Fibroblast of skin of right quadriceps (primary cell): ENCODE measurements at regions not wholly inside any gene's neighbourhood (a gene's known extent, or its start where the extent isn't known, plus 50 kb on each side); places are given as distances from the start of the nearest gene placed in this dataset.
"Not testable (repeated sequence)": the region's sequence is repeated elsewhere in the genome, so short reads cannot be mapped to it uniquely, and the experiment has no call there.

ENCODE experiments used
- DNase-seq: peaks from one replicate; pipeline ENCODE4 v3.0.0-alpha.2; 2013

- DNase-seq: no peak
Measured at GRCh38 chr12:43245947-43246346, 306.1 kb downstream of the ADAMTS20 start.

GRCh38 chr12:43241986-43242385 lies 310.0 kb downstream of the ADAMTS20 start:
- peak; percentile 6 for DNase-seq

GRCh38 chr12:43238281-43238680 lies 313.7 kb downstream of the ADAMTS20 start:
- no peak for DNase-seq

GRCh38 chr12:43237238-43237879 lies 314.6 kb downstream of the ADAMTS20 start:
- DNase-seq: no peak

DNA sequence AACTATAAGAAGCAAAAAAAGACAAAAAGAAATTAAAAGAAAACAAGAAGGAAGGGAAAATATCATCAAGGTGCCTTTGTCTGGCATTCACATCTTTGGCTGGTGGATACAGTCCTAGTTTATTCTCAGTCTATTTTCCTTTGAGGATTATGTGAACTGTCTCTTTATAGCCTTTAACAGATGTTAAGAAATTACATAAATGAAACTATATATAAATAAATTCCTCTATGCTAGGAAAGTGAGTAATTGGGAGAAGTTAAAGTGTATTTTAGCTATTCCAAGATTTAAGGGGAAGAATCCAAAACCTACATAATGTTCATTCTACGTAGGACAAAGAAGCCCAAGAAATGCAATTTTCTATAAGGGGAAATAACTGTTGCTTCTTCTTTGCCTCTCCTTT lies 316.3 kb downstream of the ADAMTS20 start:
- no peak for DNase-seq

DNA sequence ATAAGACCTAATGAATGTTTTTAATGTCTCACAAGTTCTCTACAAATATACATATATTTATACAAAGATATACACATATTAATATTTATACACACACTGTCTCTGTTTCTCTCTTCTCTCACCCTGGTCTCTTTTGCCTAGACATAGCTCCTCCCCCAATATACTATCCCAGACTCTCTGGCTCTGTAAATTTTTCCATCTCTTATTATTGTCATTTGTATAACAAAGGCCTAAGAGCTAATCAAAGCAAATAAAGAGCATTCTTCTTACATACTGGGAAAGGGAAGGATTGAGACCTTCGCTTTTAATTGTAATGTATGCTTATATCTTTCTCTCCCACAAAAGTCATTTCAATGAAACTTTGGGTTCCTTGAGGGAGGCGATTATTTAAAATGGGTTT lies 318.1 kb downstream of the ADAMTS20 start:
- no peak for DNase-seq

GRCh38 chr12:43226151-43226550 lies 325.9 kb downstream of the ADAMTS20 start:
- no peak for DNase-seq

- not testable (repeated sequence) for DNase-seq
Measured at GRCh38 chr12:43224190-43224805, 327.7 kb downstream of the ADAMTS20 start.

DNA sequence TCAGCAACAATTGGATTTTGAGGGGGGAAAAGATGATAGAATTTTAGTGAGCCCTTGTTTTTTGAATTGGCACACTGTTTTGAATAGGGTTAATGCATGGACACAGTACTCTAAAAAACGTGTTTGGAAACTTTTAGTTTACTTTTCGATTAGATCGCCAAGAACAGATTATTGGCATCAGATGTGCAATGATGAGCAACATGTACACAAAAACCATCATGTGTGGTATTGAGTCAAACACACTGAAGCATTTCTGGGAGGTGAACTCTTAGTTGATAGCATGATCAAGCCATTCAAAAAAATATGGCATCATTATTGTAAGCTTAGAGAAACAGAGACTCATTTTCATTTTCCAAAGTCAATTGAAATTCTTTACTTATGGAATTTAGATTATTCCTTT lies 329.2 kb downstream of the ADAMTS20 start:
- no peak for DNase-seq

GRCh38 chr12:43221216-43221615 lies 330.8 kb downstream of the ADAMTS20 start:
- no peak for DNase-seq

- no peak for DNase-seq
Measured at GRCh38 chr12:43216490-43216889, 335.5 kb downstream of the ADAMTS20 start.

DNA sequence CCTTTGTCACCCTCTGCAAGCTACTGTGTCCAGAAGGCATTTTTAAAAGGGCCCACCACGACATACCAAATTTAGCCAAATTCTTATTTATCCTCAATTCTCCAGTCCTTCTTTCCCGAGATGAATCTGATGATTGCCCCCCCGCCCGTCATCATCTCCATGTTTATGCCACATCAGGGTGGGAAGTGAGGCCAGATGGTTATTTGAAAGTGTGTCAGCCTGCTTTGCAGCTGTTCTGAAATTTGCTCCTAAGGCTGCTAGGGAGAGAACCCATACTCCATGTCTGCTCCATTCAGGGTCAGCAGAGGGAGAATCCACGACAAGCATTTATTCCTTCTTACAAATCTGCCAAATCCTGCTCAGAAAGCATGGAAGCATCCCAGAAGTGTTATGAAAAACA lies 337.8 kb downstream of the ADAMTS20 start:
- no peak for DNase-seq

GRCh38 chr12:43213608-43214007 lies 338.4 kb downstream of the ADAMTS20 start:
- no peak for DNase-seq

DNA sequence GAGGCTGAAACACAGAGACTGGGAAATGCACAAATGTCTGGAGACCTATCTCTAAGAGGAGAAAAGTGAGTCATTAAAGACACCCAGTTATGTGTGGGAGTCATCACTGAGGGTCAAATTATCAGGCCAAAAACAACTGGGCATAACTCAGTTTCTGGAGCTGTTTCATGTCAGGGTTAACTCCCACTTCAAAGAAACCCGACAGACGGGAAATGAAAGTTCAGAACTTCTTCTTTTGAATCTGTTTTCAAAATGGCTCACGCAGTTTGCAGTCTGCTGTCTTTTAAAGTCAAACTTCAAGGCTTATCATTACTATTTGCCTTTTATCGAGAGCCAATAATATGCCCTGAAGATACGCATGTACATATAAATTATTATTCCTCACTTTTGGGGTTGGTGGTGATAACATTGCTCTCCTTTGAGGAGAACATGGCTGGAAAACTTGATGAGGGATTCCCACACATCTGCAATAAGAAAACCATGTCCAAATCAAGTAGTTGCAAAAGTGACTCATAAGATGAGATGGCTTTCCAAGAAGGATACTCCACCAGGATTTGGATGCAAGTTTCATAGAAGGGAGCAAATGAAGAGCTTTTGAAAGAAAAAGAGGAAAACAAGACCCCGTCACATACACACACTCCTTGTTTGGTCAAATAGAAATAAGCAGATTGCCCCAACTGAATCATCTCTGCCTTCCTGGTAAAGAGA lies 341.4 kb downstream of the ADAMTS20 start:
- peak; percentile 41 for DNase-seq

GRCh38 chr12:43208627-43209026 lies 343.4 kb downstream of the ADAMTS20 start:
- peak; percentile 38 for DNase-seq

DNA sequence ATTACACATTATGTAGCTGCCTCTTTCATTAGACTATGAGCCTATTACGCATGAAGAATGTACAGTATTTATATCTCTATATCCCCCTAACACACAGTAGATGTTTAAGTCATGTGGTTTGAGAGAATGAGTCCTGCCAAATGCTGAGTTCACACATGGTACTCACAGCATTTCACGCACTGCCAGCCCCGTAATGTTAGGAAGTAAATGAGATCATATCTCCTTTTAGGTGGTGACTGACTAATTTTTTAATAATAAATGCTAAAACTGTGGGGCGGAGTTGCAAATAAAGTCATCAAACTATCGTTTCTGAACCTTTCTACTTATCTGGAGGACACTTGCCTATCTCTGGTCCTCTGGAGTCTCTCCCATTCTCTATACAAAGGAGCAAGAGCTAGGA lies 343.8 kb downstream of the ADAMTS20 start:
- peak; percentile 12 for DNase-seq

DNA sequence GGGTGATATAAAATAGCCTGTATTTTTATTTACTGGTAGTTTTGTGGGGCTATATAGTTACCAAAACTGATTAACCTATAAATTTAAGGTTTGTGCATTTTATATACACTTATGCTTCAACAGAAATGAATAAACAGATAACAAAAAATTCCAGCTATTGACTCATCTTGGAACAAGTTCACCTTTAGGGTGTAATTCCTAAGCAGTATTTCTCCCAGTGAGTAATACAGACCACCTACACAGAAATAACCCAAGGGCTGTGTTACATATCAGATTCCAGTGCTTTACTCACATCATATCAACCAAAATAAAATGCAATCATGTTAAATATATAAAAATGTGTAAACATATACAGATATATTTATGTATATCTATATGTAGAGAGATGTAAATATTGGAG lies 345.6 kb downstream of the ADAMTS20 start:
- peak; percentile 37 for DNase-seq

GRCh38 chr12:43198608-43199007 lies 353.4 kb downstream of the ADAMTS20 start:
- no peak for DNase-seq

DNA sequence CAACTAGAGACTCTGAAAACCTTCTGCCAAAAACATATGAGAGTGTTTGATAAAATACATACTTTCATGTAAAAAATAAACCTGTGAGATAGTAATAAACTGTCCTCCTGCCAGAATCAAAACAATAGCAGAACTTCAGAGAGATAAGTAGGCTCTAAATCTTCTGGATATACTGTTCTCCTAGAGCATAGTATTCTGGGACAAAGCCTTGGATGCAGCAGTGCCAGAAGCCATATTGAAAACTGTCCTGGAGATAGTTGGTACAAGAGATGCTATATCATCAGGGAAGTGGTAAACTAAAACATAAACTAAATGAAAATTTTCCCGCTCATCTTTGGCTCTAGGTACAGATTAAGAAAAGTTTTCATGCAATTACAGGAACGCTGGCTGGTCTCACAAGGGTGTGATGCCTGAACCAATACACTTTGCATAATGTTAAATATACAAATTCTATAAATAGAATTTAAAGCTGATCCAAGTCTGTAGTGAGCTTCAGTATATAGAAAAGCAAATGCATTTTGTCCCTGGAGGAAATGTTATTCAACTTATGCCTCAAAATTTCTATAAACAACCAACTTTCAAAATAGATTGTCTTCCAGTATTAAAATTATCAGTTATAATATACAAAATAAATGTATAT lies 355.6 kb downstream of the ADAMTS20 start:
- no peak for DNase-seq

GRCh38 chr12:43193096-43193495 lies 358.9 kb downstream of the ADAMTS20 start:
- DNase-seq: not testable (repeated sequence)

DNA sequence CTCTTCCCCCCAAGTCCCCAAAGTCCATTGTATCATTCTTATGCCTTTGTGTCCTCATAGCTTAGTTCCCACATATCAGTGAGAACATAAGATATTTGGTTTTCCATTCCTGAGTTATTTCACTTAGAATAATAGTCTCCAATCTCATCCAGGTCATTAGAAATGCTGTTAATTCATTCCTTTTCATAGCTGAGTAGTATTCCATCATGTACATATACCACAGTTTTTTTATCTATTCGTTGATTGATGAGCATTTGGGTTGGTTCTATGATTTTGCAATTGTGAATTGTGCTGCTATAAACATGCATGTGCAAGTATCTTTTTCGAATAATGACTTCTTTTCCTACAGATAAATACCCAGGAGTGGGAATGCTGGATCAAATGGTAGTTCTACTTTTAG lies 359.6 kb downstream of the ADAMTS20 start:
- DNase-seq: not testable (repeated sequence)

GRCh38 chr12:43180242-43180641 lies 371.8 kb downstream of the ADAMTS20 start:
- no peak for DNase-seq

DNA sequence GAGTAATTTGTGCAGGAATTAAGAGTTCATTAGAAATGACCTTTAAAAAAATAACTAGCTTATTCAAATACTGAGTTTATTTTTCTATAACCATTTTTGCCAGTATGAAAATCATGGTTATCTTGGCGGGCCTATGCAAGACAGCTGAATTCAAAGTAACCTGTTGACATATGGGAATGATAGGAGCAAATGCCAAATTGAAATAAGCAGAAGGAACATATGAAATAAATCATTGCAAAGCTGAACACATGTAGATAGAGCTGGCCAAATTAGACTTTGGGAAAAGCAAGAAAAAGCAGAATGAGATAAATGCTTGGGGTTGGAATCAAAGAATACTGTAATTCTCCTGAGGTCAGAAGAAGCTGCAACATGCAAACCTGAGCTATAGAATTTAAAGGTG lies 372.5 kb downstream of the ADAMTS20 start:
- no peak for DNase-seq

DNA sequence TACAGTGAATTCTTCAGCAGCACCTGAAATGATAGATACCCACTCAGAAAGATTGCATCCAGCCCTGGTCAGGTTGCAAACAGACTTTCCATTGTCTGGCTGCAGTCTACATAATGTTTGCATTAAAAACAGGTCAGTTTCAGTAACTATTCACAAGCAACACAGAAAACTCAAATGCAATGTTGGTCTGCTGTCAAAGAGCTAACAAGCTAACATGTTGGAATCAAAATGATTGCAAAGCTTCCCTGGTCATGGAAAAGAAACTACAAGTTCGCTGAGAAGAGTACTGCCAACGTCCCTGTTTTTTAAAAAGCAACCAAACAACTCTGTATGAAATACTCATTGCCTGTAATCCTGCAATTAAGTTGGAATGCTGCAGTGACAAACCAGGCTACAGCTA lies 374.7 kb downstream of the ADAMTS20 start:
- DNase-seq: no peak
